NB4 (cell line): ENCODE measurements at regions not wholly inside any gene's neighbourhood (a gene's known extent, or its start where the extent isn't known, plus 50 kb on each side); places are given as distances from the start of the nearest gene placed in this dataset.

ENCODE experiments used
- DNase-seq: peaks from one replicate; pipeline ENCODE4 v3.0.0; 2010; ENCODE audit warnings: low read depth
- H3K4me3 ChIP-seq: one replicate; pipeline ENCODE4 v1.5.1; 2011; ENCODE audit warnings: mild to moderate bottlenecking, low read depth, low read length, moderate library complexity
- CTCF ChIP-seq: IDR thresholded peaks from one replicate; pipeline ENCODE4 v1.5.1; 2012; ENCODE audit warnings: low read depth, low read length
- MYC ChIP-seq: IDR thresholded peaks from 2 replicates; pipeline ENCODE4 v1.6.1; 2011; ENCODE audit warnings: low read depth, low read length
- POLR2A ChIP-seq: IDR thresholded peaks from 2 replicates; pipeline ENCODE4 v1.6.1; 2011; ENCODE audit warnings: mild to moderate bottlenecking; ENCODE audit not compliant: insufficient read length; ENCODE audit errors: extremely low read depth
- TF ChIP-seq, protein P1 (sequence below): IDR thresholded peaks from 2 replicates; pipeline ENCODE4 v1.6.1; 2011; ENCODE audit warnings: low read depth, low read length

- DNase-seq = no peak
- H3K4me3 ChIP-seq = no peak overlapping the region
Measured at GRCh38 chr14:53880761-53881160, 75.9 kb downstream of the BMP4 start.

GRCh38 chr14:53879747-53880146 lies 76.9 kb downstream of the BMP4 start:
- H3K4me3 ChIP-seq = no peak overlapping the region
- no peak for DNase-seq
- TF ChIP-seq POLR2A (no peak), MYC (no peak)
- TF ChIP-seq, protein P1, sequence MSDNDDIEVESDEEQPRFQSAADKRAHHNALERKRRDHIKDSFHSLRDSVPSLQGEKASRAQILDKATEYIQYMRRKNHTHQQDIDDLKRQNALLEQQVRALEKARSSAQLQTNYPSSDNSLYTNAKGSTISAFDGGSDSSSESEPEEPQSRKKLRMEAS = no peak

More at GRCh38 chr14:53880761-53881160, 75.9 kb downstream of the BMP4 start:
- TF ChIP-seq MYC = no peak
- TF ChIP-seq, protein P1 = no peak
- TF ChIP-seq CTCF = no peak
- no peak for TF ChIP-seq POLR2A

DNA sequence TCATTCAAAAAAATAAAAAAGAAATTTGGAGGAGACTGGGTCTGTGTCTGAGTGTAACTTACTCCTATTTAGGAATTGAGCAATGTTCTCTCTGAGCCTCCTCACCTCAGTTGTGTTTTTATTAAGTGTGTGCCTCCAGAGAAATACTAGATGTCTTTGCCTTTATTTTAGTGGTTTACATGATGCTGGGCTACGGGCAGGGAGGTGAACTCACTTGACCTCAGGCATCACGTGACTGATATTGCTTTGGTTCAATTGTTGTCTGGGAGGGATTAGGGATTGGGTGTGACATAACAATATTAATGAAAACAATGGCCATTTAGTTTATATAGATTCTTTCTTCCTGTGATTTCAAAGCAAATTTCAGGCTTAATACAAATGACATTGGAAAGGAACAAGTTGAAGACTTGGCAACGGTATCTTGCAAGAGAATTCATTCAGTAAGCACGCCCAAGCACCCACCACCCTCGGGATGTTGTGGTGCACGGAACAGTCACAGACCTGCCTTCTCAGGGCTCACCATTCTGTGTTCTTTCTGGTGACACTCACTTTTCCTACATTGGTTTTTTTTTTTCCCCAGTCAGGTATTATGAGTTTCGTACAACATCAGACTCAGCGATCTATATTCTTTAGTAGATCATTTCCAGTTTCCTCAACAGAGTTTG lies 77.5 kb downstream of the BMP4 start:
- TF ChIP-seq, protein P1 = no peak
- TF ChIP-seq MYC (no peak), POLR2A (no peak), CTCF (no peak)
- H3K4me3 ChIP-seq = no peak overlapping the region
- no peak for DNase-seq

DNA sequence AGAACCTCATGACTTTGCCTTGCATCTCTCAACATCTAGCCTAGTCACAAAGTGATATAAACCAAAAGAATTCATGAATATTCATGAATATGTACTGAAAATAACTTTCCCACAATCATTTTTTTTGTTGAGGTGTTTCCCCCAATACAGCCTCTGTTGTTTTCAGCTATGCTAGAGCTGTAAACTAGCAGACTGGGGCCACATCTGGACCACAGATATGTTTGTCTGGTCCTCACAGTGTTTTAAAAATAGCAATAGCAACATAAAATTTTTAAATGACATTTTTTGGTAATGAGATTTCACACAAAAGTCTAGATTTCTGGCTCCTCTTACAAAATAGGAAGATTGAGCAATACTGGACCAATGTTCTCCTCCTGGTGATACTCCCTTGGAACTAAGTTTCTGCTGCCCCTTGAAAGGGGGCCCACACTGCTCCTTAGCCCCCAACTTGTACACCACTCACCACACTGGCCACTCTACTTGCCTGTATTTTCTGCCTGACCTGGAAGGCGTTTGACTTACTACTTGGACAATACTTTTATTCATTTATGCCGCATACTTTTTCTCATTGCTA lies 81.2 kb downstream of the BMP4 start:
- no peak overlapping the region for H3K4me3 ChIP-seq
- no peak for DNase-seq
- TF ChIP-seq, protein P1 = no peak
- TF ChIP-seq CTCF = no peak
- TF ChIP-seq POLR2A = no peak
- TF ChIP-seq MYC = no peak

- no peak overlapping the region for H3K4me3 ChIP-seq
- TF ChIP-seq, protein P1 = no peak
- no peak for TF ChIP-seq MYC
- no peak for DNase-seq
Measured at GRCh38 chr14:53874704-53875103, 81.9 kb downstream of the BMP4 start.

DNA sequence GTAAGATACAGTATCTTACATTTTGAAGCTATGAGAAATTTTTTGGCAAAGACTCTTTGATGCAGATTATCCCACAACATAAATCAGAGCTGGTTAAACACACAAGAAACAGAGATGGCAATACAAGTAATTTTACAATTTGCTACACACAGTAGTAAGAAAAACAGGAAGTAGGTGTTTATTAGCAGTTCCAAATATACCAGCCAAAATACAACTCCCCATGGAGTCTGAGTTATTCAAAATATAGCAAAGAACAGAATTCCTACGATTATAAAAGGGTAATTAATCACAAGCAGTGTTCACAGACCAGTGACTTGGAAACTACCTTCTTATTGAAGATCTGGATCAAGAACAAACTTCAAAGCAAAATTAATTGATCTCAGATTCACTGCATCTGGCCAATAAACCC lies 83.9 kb downstream of the BMP4 start:
- no peak for DNase-seq
- no peak for TF ChIP-seq CTCF
- H3K4me3 ChIP-seq = no peak overlapping the region

DNA sequence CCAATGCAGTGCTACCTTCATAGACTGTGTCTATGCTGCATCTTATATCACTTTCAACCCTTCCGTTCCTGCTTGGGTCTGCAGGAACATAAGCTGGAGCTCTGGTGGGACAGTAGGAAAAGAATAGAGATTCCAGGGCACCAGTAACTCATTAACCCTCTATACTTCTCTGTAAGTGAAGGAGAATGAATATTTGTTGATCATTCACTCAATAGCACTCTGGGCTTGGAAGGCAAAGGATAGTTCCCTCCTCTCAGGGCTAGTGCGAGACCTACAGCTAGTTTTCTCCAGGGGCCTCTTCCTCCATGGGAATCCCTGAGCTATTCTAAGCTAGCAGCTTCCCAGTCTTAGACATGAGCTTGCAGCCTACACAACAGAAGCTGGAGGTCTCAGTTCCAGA lies 84.7 kb downstream of the BMP4 start:
- DNase-seq = no peak
- H3K4me3 ChIP-seq = no peak overlapping the region
- TF ChIP-seq, protein P1 = no peak
- TF ChIP-seq POLR2A = no peak
- TF ChIP-seq MYC = no peak
- TF ChIP-seq CTCF = no peak
